Transverse colon (tissue), 4 donors: ENCODE measurements at regions not wholly inside any gene's neighbourhood (a gene's known extent, or its start where the extent isn't known, plus 50 kb on each side); places are given as distances from the start of the nearest gene placed in this dataset.

ENCODE experiments used
- DNase-seq: peaks from one replicate; pipeline ENCODE4 v3.0.0-alpha.2; 2019
- H3K27ac ChIP-seq, 4 donors: fragments of 200-600 bp; sonication (generic); 2 replicates each; pipeline ENCODE4 v1.5.1; 2016 to 2018; ENCODE audit warnings: inconsistent platforms in 4 of 4
- H3K27me3 ChIP-seq: fragments of 200-600 bp; sonication (generic); 2 replicates; pipeline ENCODE4 v1.5.1; 2017; ENCODE audit warnings: inconsistent platforms
- H3K36me3 ChIP-seq, 4 donors: fragments of 200-600 bp; sonication (generic); 2 replicates each; pipeline ENCODE4 v1.5.1; 2017 to 2019; ENCODE audit warnings: inconsistent platforms in 4 of 4
- H3K4me1 ChIP-seq, 4 donors: fragments of 200-600 bp; sonication (generic); 2 replicates each; pipeline ENCODE4 v1.5.1; 2017 to 2020; ENCODE audit warnings: inconsistent platforms in 4 of 4
- H3K4me3 ChIP-seq, 4 donors: fragments of 200-600 bp; sonication (generic); 1 replicate in 1 of 4; 2 replicates in 3 of 4; pipeline versions ENCODE4 v1.5.1 to v1.6.1; 2017 to 2019; ENCODE audit warnings: inconsistent platforms in 4 of 4
- H3K9me3 ChIP-seq, 2 donors: fragments of 200-600 bp; sonication (generic); 2 replicates each; pipeline ENCODE4 v1.5.1; 2017 to 2019; ENCODE audit warnings: inconsistent platforms in 2 of 2
- CTCF ChIP-seq, 5 experiments: fragments of 200-600 bp in 3 of 5; fragments of 450-650 bp in 2 of 5; sonication (generic) in 3 of 5; IDR thresholded peaks; 1 replicate in 2 of 5; 2 replicates in 3 of 5; pipeline ENCODE4 v1.5.1; 2016 to 2017; ENCODE audit warnings: antibody characterized with exemption in 5 of 5, inconsistent platforms in 3 of 5, mild to moderate bottlenecking in 2 of 5, moderate library complexity in 1 of 5
- EP300 ChIP-seq: sonication (generic); formaldehyde crosslinking; IDR thresholded peaks from one replicate; pipeline ENCODE4 v1.6.1; 2017; ENCODE audit warnings: antibody characterized with exemption, low read depth
- POLR2A ChIP-seq: fragments of 450-650 bp; IDR thresholded peaks from one replicate; pipeline ENCODE4 v1.6.1; 2016; ENCODE audit warnings: antibody characterized with exemption, mild to moderate bottlenecking, moderate library complexity
- POLR2AphosphoS5 ChIP-seq, 3 donors: sonication (generic); formaldehyde crosslinking; IDR thresholded peaks; one replicate each; pipeline ENCODE4 v1.6.1; 2016; ENCODE audit warnings: antibody characterized with exemption in 3 of 3
- WGBS, 2 donors: methylation state at CpG; one replicate each; pipeline ENCODE4 v1.1.5; 2018; ENCODE audit warnings: low coverage in 1 of 2; 5-methylcytosine and 5-hydroxymethylcytosine counted together
- in situ Hi-C, 4 donors: fragments of 200-750 bp; cut with MboI; loops; one replicate each; pipeline versions ENCODE4 v1.15.0 to v1.15.1; 2017; ENCODE audit warnings: low sequenced_read_pairs in 3 of 4, low pct_ligation_motif_present in 1 of 4, low pct_unique_long_range_greater_than_20kb in 1 of 4
- intact Hi-C: fragments of 100-400 bp; cut with DNase I; formaldehyde crosslinking; loops from one replicate; pipeline ENCODE4 v1.15.1; 2023; ENCODE audit warnings: low total_unique reads

GRCh38 chr2:217114117-217114516 is 254.3 kb upstream of the TNP1 start:
- H3K36me3 ChIP-seq: no peaks in the 10 kb centered on the region
- DNase-seq: no peak
- no peaks in the 10 kb centered on the region for H3K9me3 ChIP-seq
- no peak overlapping the region for H3K27ac ChIP-seq
- no peak overlapping the region for H3K4me3 ChIP-seq
- H3K27me3 ChIP-seq: no peaks in the 10 kb centered on the region
- H3K4me1 ChIP-seq: no peaks in the 10 kb centered on the region
- no peak for TF ChIP-seq CTCF (IDR thresholded peaks at IDR 0.05)
- 84% methylated on average over 6 of the region's 6 CpGs; no CpG with 5 or more reads in 1 of the 2 donors for WGBS, 2 donors
- intact Hi-C loops (no loop called here), in situ Hi-C loops (no loop called here)

GRCh38 chr2:217113491-217113890 is 253.6 kb upstream of the TNP1 start:
- H3K36me3 ChIP-seq: no peaks in the 10 kb centered on the region
- intact Hi-C loops (no loop called here), in situ Hi-C loops (no loop called here)
- H3K27me3 ChIP-seq: no peaks in the 10 kb centered on the region
- TF ChIP-seq CTCF (IDR thresholded peaks at IDR 0.05) (no peak), EP300 (no peak), POLR2AphosphoS5 (IDR thresholded peaks at IDR 0.05) (no peak), POLR2A (no peak)
- no peaks in the 10 kb centered on the region for H3K9me3 ChIP-seq
- no peaks in the 10 kb centered on the region for H3K4me1 ChIP-seq
- 89 to 90% methylated on average over 2 to 4 of the region's 4 CpGs for WGBS, 2 donors
- no peak overlapping the region for H3K4me3 ChIP-seq
- no peak overlapping the region for H3K27ac ChIP-seq
- no peak for DNase-seq

- WGBS, 2 donors: 85 to 90% methylated on average over 3 of the region's 3 CpGs
- in situ Hi-C loops (no loop called here), intact Hi-C loops (no loop called here)
These were observed 250.7 kb upstream of the TNP1 start for GRCh38 chr2:217110550-217110949.

GRCh38 chr2:217108575-217109027 is 248.7 kb upstream of the TNP1 start:
- Histone ChIP-seq H3K27me3 (no peaks in the 10 kb centered on the region), H3K4me3 (no peak overlapping the region), H3K4me1 (no peaks in the 10 kb centered on the region), H3K9me3 (no peaks in the 10 kb centered on the region), H3K27ac (no peak overlapping the region), H3K36me3 (no peaks in the 10 kb centered on the region)
- in situ Hi-C loops: no loop called here
- no peak for DNase-seq
- 75% methylated on average over 4 of the region's 4 CpGs; no CpG with 5 or more reads in 1 of the 2 donors for WGBS, 2 donors
- TF ChIP-seq CTCF (IDR thresholded peaks at IDR 0.05) (no peak), POLR2A (no peak)
- intact Hi-C loops: no loop called here

More at GRCh38 chr2:217110550-217110949, 250.7 kb upstream of the TNP1 start:
- no peak overlapping the region for H3K27ac ChIP-seq
- TF ChIP-seq EP300 (no peak), POLR2A (no peak), POLR2AphosphoS5 (IDR thresholded peaks at IDR 0.05) (no peak), CTCF (IDR thresholded peaks at IDR 0.05) (no peak)
- H3K4me1 ChIP-seq: no peaks in the 10 kb centered on the region
- no peaks in the 10 kb centered on the region for H3K36me3 ChIP-seq
- H3K4me3 ChIP-seq: no peak overlapping the region
- H3K27me3 ChIP-seq: no peaks in the 10 kb centered on the region
- no peaks in the 10 kb centered on the region for H3K9me3 ChIP-seq
- no peak for DNase-seq
